Prostate gland (tissue), 2 donors: ENCODE measurements at regions not wholly inside any gene's neighbourhood (a gene's known extent, or its start where the extent isn't known, plus 50 kb on each side); places are given as distances from the start of the nearest gene placed in this dataset.

Experiments
- DNase-seq: peaks from one replicate; pipeline ENCODE4 v3.0.0-alpha.2; 2019; ENCODE audit warnings: low spot score
- H3K27ac ChIP-seq, 2 donors: fragments of 200-600 bp; sonication (generic); 2 replicates each; pipeline ENCODE4 v1.5.1; 2017 to 2019
- H3K27me3 ChIP-seq: fragments of 200-600 bp; sonication (generic); replicated peaks from 2 replicates; pipeline ENCODE4 v1.5.1; 2019; ENCODE audit not compliant: insufficient read depth
- H3K36me3 ChIP-seq, 2 donors: fragments of 200-600 bp; sonication (generic); 1 replicate in 1 of 2; 2 replicates in 1 of 2; pipeline versions ENCODE4 v1.5.1 to v1.8.1; 2017 to 2019
- H3K4me1 ChIP-seq: fragments of 200-600 bp; sonication (generic); replicated peaks from 2 replicates; pipeline ENCODE4 v1.5.1; 2019
- H3K4me3 ChIP-seq, 2 donors: fragments of 200-600 bp; sonication (generic); 2 replicates each; pipeline ENCODE4 v1.5.1; 2017 to 2019
- H3K9me3 ChIP-seq: fragments of 200-600 bp; sonication (generic); 2 replicates; pipeline ENCODE4 v1.5.1; 2017
- POLR2A ChIP-seq: fragments of 450-650 bp; IDR thresholded peaks from one replicate; pipeline ENCODE4 v1.6.1; 2016; ENCODE audit warnings: antibody characterized with exemption, mild to moderate bottlenecking
- POLR2AphosphoS5 ChIP-seq: sonication (generic); formaldehyde crosslinking; IDR thresholded peaks from one replicate; pipeline ENCODE4 v1.6.1; 2017; ENCODE audit warnings: antibody characterized with exemption
- WGBS: methylation state at CpG from one replicate; pipeline ENCODE4 v1.1.5; 2018; 5-methylcytosine and 5-hydroxymethylcytosine counted together
- intact Hi-C: fragments of 100-400 bp; cut with DNase I; formaldehyde crosslinking; loops from one replicate; pipeline ENCODE4 v1.14.2; 2022
- TF ChIP-seq, protein P1 (sequence below), 4 experiments: fragments of 200-600 bp in 2 of 4; fragments of 450-650 bp in 2 of 4; sonication (generic) in 2 of 4; IDR thresholded peaks; 1 replicate in 3 of 4; 2 replicates in 1 of 4; pipeline ENCODE4 v1.5.1; 2016 to 2019; ENCODE audit warnings: antibody characterized with exemption in 4 of 4, mild to moderate bottlenecking in 2 of 4, moderate library complexity in 2 of 4

DNA sequence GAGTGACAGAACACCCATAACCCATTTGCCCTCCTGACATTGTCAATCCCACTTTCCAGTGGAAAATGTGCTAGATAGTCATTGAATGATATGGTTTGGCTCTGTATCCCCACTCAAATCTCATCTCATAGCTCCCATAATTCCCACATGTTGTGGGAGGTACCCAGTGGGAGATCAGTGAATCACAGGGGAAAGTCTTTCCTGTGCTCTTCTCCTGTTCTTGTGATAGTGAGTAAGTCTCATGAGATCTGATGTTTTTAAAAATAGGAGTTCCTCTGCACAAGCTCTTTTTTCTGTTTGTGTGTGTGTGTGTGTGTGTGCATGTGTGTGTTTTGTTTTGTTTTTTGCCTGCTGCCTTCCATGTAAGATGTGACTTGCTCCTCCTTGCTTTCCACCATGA lies 191.7 kb downstream of the ARRDC4 start:
- no peak for DNase-seq
- H3K27ac ChIP-seq = no peak overlapping the region
- intact Hi-C loops = no loop called here
- H3K27me3 ChIP-seq = peaks cover 3% of the 10 kb centered on the region
- no peaks in the 10 kb centered on the region for H3K36me3 ChIP-seq
- H3K4me3 ChIP-seq = no peak overlapping the region
- TF ChIP-seq POLR2AphosphoS5 (no peak), POLR2A (no peak)
- TF ChIP-seq, protein P1, sequence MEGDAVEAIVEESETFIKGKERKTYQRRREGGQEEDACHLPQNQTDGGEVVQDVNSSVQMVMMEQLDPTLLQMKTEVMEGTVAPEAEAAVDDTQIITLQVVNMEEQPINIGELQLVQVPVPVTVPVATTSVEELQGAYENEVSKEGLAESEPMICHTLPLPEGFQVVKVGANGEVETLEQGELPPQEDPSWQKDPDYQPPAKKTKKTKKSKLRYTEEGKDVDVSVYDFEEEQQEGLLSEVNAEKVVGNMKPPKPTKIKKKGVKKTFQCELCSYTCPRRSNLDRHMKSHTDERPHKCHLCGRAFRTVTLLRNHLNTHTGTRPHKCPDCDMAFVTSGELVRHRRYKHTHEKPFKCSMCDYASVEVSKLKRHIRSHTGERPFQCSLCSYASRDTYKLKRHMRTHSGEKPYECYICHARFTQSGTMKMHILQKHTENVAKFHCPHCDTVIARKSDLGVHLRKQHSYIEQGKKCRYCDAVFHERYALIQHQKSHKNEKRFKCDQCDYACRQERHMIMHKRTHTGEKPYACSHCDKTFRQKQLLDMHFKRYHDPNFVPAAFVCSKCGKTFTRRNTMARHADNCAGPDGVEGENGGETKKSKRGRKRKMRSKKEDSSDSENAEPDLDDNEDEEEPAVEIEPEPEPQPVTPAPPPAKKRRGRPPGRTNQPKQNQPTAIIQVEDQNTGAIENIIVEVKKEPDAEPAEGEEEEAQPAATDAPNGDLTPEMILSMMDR (IDR thresholded peaks at IDR 0.05) = no peak
- H3K4me1 ChIP-seq = no peaks in the 10 kb centered on the region
- no peaks in the 10 kb centered on the region for H3K9me3 ChIP-seq

DNA sequence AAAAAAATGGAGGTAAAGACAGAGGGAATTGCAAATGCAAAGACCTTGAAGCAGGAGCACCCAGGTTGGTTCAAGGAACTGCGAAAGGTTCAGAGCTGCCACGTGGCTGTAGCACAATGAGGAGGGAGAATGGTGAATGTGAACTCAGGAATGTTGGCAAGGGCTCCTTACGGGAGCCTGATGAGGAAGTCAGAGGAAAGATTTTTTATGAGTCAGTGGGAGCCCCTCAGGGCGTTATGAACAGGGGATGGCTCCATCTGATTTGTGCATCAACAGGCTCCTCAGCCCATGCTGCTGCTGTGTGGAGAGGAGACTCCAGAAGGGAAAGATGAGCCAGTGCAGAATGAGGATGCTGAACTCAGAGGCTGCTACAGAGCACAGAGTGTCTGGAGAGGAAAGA lies 194.4 kb downstream of the ARRDC4 start:
- TF ChIP-seq POLR2A (no peak), POLR2AphosphoS5 (no peak)
- TF ChIP-seq, protein P1 (IDR thresholded peaks at IDR 0.05) = no peak
- WGBS = 16% methylated on average over 4 of the region's 4 CpGs
- no peak overlapping the region for H3K4me3 ChIP-seq

DNA sequence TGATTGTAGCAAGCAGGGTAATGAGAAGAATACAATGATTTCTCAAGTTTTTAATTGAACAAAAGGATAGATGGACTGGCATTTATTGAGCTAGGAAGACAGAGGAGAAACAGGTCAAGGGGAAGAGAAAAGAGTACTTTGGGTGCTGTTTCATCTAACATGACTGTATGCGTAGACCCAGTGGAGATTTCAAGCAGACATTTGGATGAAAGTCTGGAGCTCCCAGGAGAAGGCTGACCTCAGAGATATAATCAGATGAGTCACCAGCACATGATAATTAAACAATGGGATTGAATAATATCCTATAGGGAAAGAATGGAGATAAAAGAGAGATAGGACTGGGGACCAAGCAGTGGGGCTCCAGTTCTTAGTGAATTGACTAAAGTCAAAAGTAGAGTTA lies 194.9 kb downstream of the ARRDC4 start:
- Histone ChIP-seq H3K36me3 (no peaks in the 10 kb centered on the region), H3K4me1 (no peaks in the 10 kb centered on the region), H3K27me3 (no peaks in the 10 kb centered on the region), H3K27ac (no peak overlapping the region), H3K9me3 (no peaks in the 10 kb centered on the region), H3K4me3 (no peak overlapping the region)
- TF ChIP-seq POLR2AphosphoS5 = no peak
- no peak for TF ChIP-seq POLR2A
- TF ChIP-seq, protein P1 (IDR thresholded peaks at IDR 0.05) = no peak
- intact Hi-C loops = no loop called here
- WGBS = 90% methylated on average over 1 of the region's 1 CpG
- no peak for DNase-seq

More for the DNA sequence above, 194.4 kb downstream of the ARRDC4 start:
- no peak overlapping the region for H3K27ac ChIP-seq
- no peaks in the 10 kb centered on the region for H3K36me3 ChIP-seq
- DNase-seq = no peak
- H3K4me1 ChIP-seq = no peaks in the 10 kb centered on the region
- intact Hi-C loops = no loop called here
- H3K9me3 ChIP-seq = no peaks in the 10 kb centered on the region
- H3K27me3 ChIP-seq = no peaks in the 10 kb centered on the region

DNA sequence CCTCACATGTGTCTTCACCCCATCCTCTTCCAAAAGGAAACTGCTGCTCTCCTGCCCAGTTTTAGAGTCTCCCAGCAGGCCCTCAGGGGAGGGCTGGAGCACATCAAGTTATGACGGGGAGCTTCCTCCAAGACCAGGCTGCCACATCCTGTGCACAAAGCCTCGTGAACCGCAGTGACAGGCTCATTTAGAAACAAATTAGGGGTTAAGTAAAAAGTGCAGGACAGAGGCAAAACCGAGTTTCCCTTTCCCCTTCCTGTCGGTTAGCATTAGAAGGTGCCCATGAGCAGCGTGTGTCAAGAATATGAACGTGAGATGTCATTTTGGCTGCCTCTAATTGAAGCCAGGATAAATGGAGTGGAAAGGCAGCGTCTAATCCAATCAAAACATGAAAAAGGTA lies 199.7 kb downstream of the ARRDC4 start:
- intact Hi-C loops = no loop called here
- Histone ChIP-seq H3K27me3 (no peaks in the 10 kb centered on the region), H3K4me1 (no peaks in the 10 kb centered on the region), H3K9me3 (no peaks in the 10 kb centered on the region), H3K4me3 (no peak overlapping the region), H3K36me3 (no peaks in the 10 kb centered on the region), H3K27ac (no peak overlapping the region)
- no peak for DNase-seq
- TF ChIP-seq POLR2AphosphoS5 (no peak), POLR2A (no peak)
- TF ChIP-seq, protein P1 (IDR thresholded peaks at IDR 0.05) = no peak
- 48% methylated on average over 8 of the region's 8 CpGs for WGBS

DNA sequence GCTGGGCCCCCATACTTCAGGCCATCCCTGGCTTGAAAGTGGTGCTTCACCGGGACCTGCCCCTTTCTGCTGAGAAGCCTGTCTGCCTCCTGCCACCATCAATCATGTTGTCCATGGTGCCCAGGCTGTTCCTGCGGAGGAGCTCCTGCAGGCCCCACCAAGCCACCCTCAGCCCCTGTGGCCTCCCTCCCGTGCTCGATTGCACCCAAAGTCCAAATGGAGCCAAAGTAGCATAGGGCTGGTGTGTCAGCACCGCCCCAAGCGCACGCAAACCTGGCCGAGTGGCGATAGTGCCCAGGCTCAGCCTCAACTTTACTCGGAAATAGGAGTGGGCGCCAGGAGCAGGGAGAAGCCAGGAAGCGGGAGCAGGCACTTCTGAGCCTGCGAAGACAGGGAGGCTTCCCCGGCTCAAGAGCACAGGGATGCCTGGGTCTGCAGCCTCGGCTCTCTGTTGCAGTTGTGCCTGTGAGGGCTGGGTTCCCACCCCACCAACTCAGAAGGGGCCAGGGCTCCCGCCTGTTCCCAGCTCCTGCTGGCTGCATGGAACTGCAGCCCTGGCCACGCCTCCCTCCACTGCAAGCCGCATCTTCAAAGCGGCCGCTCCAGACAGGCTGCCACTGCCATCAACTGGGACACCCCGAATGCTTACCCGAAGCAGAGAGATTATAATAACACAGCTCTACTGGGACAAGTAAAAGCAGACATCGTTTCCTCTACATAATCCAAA lies 203.0 kb downstream of the ARRDC4 start:
- Histone ChIP-seq H3K9me3 (no peaks in the 10 kb centered on the region), H3K4me3 (no peak overlapping the region), H3K36me3 (no peaks in the 10 kb centered on the region), H3K4me1 (no peaks in the 10 kb centered on the region), H3K27me3 (no peaks in the 10 kb centered on the region), H3K27ac (no peak overlapping the region)
- no peak for DNase-seq
- WGBS = 65% methylated on average over 23 of the region's 23 CpGs
- intact Hi-C loops = no loop called here
- TF ChIP-seq POLR2A = no peak
- TF ChIP-seq, protein P1 (IDR thresholded peaks at IDR 0.05) = no peak
- no peak for TF ChIP-seq POLR2AphosphoS5
